Fibroblast of lung (primary cell): ENCODE measurements at regions not wholly inside any gene's neighbourhood (a gene's known extent, or its start where the extent isn't known, plus 50 kb on each side); places are given as distances from the start of the nearest gene placed in this dataset.

Experiments used
- EZH2 ChIP-seq: IDR thresholded peaks from 2 replicates; pipeline ENCODE4 v1.5.1; 2012; ENCODE audit warnings: low read length, control low read depth, mild to moderate bottlenecking; ENCODE audit errors: missing control alignments
- TF ChIP-seq, protein P1 (sequence below), 2 donors: IDR thresholded peaks in 1 of 2; conservative IDR thresholded peaks in 1 of 2; 1 replicate in 1 of 2; 2 replicates in 1 of 2; pipeline ENCODE4 v1.5.1; 2011 to 2012; ENCODE audit warnings: low read length in 2 of 2, control low read depth in 1 of 2, inconsistent platforms in 1 of 2, low read depth in 1 of 2, mild to moderate bottlenecking in 1 of 2

GRCh38 chr1:188584119-188584518, 1755.4 kb downstream of the PLA2G4A start:
- TF ChIP-seq, protein P1, sequence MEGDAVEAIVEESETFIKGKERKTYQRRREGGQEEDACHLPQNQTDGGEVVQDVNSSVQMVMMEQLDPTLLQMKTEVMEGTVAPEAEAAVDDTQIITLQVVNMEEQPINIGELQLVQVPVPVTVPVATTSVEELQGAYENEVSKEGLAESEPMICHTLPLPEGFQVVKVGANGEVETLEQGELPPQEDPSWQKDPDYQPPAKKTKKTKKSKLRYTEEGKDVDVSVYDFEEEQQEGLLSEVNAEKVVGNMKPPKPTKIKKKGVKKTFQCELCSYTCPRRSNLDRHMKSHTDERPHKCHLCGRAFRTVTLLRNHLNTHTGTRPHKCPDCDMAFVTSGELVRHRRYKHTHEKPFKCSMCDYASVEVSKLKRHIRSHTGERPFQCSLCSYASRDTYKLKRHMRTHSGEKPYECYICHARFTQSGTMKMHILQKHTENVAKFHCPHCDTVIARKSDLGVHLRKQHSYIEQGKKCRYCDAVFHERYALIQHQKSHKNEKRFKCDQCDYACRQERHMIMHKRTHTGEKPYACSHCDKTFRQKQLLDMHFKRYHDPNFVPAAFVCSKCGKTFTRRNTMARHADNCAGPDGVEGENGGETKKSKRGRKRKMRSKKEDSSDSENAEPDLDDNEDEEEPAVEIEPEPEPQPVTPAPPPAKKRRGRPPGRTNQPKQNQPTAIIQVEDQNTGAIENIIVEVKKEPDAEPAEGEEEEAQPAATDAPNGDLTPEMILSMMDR (conservative IDR thresholded peaks at IDR 0.05 in 1 of 2, IDR thresholded peaks at IDR 0.05 in 1 of 2; ENCODE audit: low read depth in 1 of 2, low read length in 2 of 2): no peak
- TF ChIP-seq EZH2: no peak
